ENCODE measurements at regions not wholly inside any gene's neighbourhood (a gene's known extent, or its start where the extent isn't known, plus 50 kb on each side); places are given as distances from the start of the nearest gene placed in this dataset.
A peak's percentile ranks its signal among the peaks of the same experiment; 100 is the strongest.
"Not testable (repeated sequence)": the region's sequence is repeated elsewhere in the genome, so short reads cannot be mapped to it uniquely, and the experiment has no call there.

GRCh38 chr12:7591531-7591930, 74.2 kb downstream of the APOBEC1 start:
- H3K4me3 ChIP-seq (ENCODE audit: low read length in 2 of 2): no peak overlapping the region
- WGBS: 96% methylated on average over 4 of the region's 4 CpGs
- no peaks in the 10 kb centered on the region for H3K36me3 ChIP-seq (ENCODE audit: control insufficient read depth in 2 of 2, insufficient read depth in 2 of 2, low read length in 1 of 2)
- no peak overlapping the region for H3K27ac ChIP-seq (ENCODE audit: low read depth in 1 of 2, low read length in 1 of 2)
- no peak for DNase-seq (ENCODE audit: low read depth in 6 of 9, low spot score in 9 of 9)
- no peaks in the 10 kb centered on the region for H3K27me3 ChIP-seq (ENCODE audit: control insufficient read depth in 2 of 2, insufficient read depth in 1 of 2, low read length in 1 of 2)
- H3K9me3 ChIP-seq (ENCODE audit: control insufficient read depth in 2 of 2, insufficient read depth in 1 of 2, low read length in 1 of 2): no peaks in the 10 kb centered on the region
- H3K4me1 ChIP-seq (ENCODE audit: control insufficient read depth in 2 of 2, insufficient read depth in 2 of 2, low read length in 2 of 2): no peaks in the 10 kb centered on the region

GRCh38 chr12:7590085-7590484, 75.6 kb downstream of the APOBEC1 start:
- not testable (repeated sequence) for DNase-seq (ENCODE audit: low read depth in 6 of 9, low spot score in 9 of 9); H3K4me3 ChIP-seq (ENCODE audit: low read length in 2 of 2); H3K27ac ChIP-seq (ENCODE audit: low read depth in 1 of 2, low read length in 1 of 2); H3K27me3 ChIP-seq (ENCODE audit: control insufficient read depth in 2 of 2, insufficient read depth in 1 of 2, low read length in 1 of 2); H3K36me3 ChIP-seq (ENCODE audit: control insufficient read depth in 2 of 2, insufficient read depth in 2 of 2, low read length in 1 of 2); H3K4me1 ChIP-seq (ENCODE audit: control insufficient read depth in 2 of 2, insufficient read depth in 2 of 2, low read length in 2 of 2); H3K9me3 ChIP-seq (ENCODE audit: control insufficient read depth in 2 of 2, insufficient read depth in 1 of 2, low read length in 1 of 2)
- WGBS: 99% methylated on average over 27 of the region's 27 CpGs

- not testable (repeated sequence) for H3K36me3 ChIP-seq (ENCODE audit: control insufficient read depth in 2 of 2, insufficient read depth in 2 of 2, low read length in 1 of 2); H3K9me3 ChIP-seq (ENCODE audit: control insufficient read depth in 2 of 2, insufficient read depth in 1 of 2, low read length in 1 of 2); H3K4me1 ChIP-seq (ENCODE audit: control insufficient read depth in 2 of 2, insufficient read depth in 2 of 2, low read length in 2 of 2); H3K27ac ChIP-seq (ENCODE audit: low read depth in 1 of 2, low read length in 1 of 2); H3K27me3 ChIP-seq (ENCODE audit: control insufficient read depth in 2 of 2, insufficient read depth in 1 of 2, low read length in 1 of 2); H3K4me3 ChIP-seq (ENCODE audit: low read length in 2 of 2)
- WGBS: 34% methylated on average over 4 of the region's 4 CpGs
- peak; percentile 23 to 74 (median 37) for DNase-seq (ENCODE audit: low read depth in 6 of 9, low spot score in 9 of 9)
Observed at GRCh38 chr12:7588742-7589329, 76.9 kb downstream of the APOBEC1 start.

GRCh38 chr12:7584137-7584536, 80.6 kb upstream of the CD163 start:
- H3K4me3 ChIP-seq (ENCODE audit: low read length in 2 of 2); H3K4me1 ChIP-seq (ENCODE audit: control insufficient read depth in 2 of 2, insufficient read depth in 2 of 2, low read length in 2 of 2); H3K9me3 ChIP-seq (ENCODE audit: control insufficient read depth in 2 of 2, insufficient read depth in 1 of 2, low read length in 1 of 2); H3K27ac ChIP-seq (ENCODE audit: low read depth in 1 of 2, low read length in 1 of 2); H3K27me3 ChIP-seq (ENCODE audit: control insufficient read depth in 2 of 2, insufficient read depth in 1 of 2, low read length in 1 of 2); DNase-seq (ENCODE audit: low read depth in 6 of 9, low spot score in 9 of 9); H3K36me3 ChIP-seq (ENCODE audit: control insufficient read depth in 2 of 2, insufficient read depth in 2 of 2, low read length in 1 of 2): not testable (repeated sequence)
- WGBS: 100% methylated on average over 1 of the region's 1 CpG

GRCh38 chr12:7583471-7583870, 79.9 kb upstream of the CD163 start:
- no peak overlapping the region for H3K4me3 ChIP-seq (ENCODE audit: low read length in 2 of 2)
- no peak for DNase-seq (ENCODE audit: low read depth in 6 of 9, low spot score in 9 of 9)
- H3K27me3 ChIP-seq (ENCODE audit: control insufficient read depth in 2 of 2, insufficient read depth in 1 of 2, low read length in 1 of 2): no peaks in the 10 kb centered on the region
- H3K4me1 ChIP-seq (ENCODE audit: control insufficient read depth in 2 of 2, insufficient read depth in 2 of 2, low read length in 2 of 2): no peaks in the 10 kb centered on the region
- 89% methylated on average over 6 of the region's 6 CpGs for WGBS
- H3K9me3 ChIP-seq (ENCODE audit: control insufficient read depth in 2 of 2, insufficient read depth in 1 of 2, low read length in 1 of 2): no peaks in the 10 kb centered on the region
- no peaks in the 10 kb centered on the region for H3K36me3 ChIP-seq (ENCODE audit: control insufficient read depth in 2 of 2, insufficient read depth in 2 of 2, low read length in 1 of 2)
- H3K27ac ChIP-seq (ENCODE audit: low read depth in 1 of 2, low read length in 1 of 2): no peak overlapping the region

GRCh38 chr12:7582796-7583195, 79.2 kb upstream of the CD163 start:
- no peak overlapping the region for H3K27ac ChIP-seq (ENCODE audit: low read depth in 1 of 2, low read length in 1 of 2)
- H3K27me3 ChIP-seq (ENCODE audit: control insufficient read depth in 2 of 2, insufficient read depth in 1 of 2, low read length in 1 of 2): no peaks in the 10 kb centered on the region
- no peaks in the 10 kb centered on the region for H3K36me3 ChIP-seq (ENCODE audit: control insufficient read depth in 2 of 2, insufficient read depth in 2 of 2, low read length in 1 of 2)
- H3K4me1 ChIP-seq (ENCODE audit: control insufficient read depth in 2 of 2, insufficient read depth in 2 of 2, low read length in 2 of 2): no peaks in the 10 kb centered on the region
- H3K4me3 ChIP-seq (ENCODE audit: low read length in 2 of 2): no peak overlapping the region
- H3K9me3 ChIP-seq (ENCODE audit: control insufficient read depth in 2 of 2, insufficient read depth in 1 of 2, low read length in 1 of 2): no peaks in the 10 kb centered on the region
- no peak for DNase-seq (ENCODE audit: low read depth in 6 of 9, low spot score in 9 of 9)
- WGBS: 95% methylated on average over 2 of the region's 2 CpGs

GRCh38 chr12:7581625-7582024, 78.0 kb upstream of the CD163 start:
- no peaks in the 10 kb centered on the region for H3K4me1 ChIP-seq (ENCODE audit: control insufficient read depth in 2 of 2, insufficient read depth in 2 of 2, low read length in 2 of 2)
- no peaks in the 10 kb centered on the region for H3K36me3 ChIP-seq (ENCODE audit: control insufficient read depth in 2 of 2, insufficient read depth in 2 of 2, low read length in 1 of 2)
- no peak for DNase-seq (ENCODE audit: low read depth in 6 of 9, low spot score in 9 of 9)
- H3K9me3 ChIP-seq (ENCODE audit: control insufficient read depth in 2 of 2, insufficient read depth in 1 of 2, low read length in 1 of 2): no peaks in the 10 kb centered on the region
- H3K27me3 ChIP-seq (ENCODE audit: control insufficient read depth in 2 of 2, insufficient read depth in 1 of 2, low read length in 1 of 2): no peaks in the 10 kb centered on the region
- H3K27ac ChIP-seq (ENCODE audit: low read depth in 1 of 2, low read length in 1 of 2): no peak overlapping the region
- no peak overlapping the region for H3K4me3 ChIP-seq (ENCODE audit: low read length in 2 of 2)

- no peaks in the 10 kb centered on the region for H3K36me3 ChIP-seq (ENCODE audit: control insufficient read depth in 2 of 2, insufficient read depth in 2 of 2, low read length in 1 of 2)
- H3K4me3 ChIP-seq (ENCODE audit: low read length in 2 of 2): no peak overlapping the region
- WGBS: 47% methylated on average over 2 of the region's 2 CpGs
- no peaks in the 10 kb centered on the region for H3K9me3 ChIP-seq (ENCODE audit: control insufficient read depth in 2 of 2, insufficient read depth in 1 of 2, low read length in 1 of 2)
- no peaks in the 10 kb centered on the region for H3K4me1 ChIP-seq (ENCODE audit: control insufficient read depth in 2 of 2, insufficient read depth in 2 of 2, low read length in 2 of 2)
- no peak for DNase-seq (ENCODE audit: low read depth in 6 of 9, low spot score in 9 of 9)
- no peaks in the 10 kb centered on the region for H3K27me3 ChIP-seq (ENCODE audit: control insufficient read depth in 2 of 2, insufficient read depth in 1 of 2, low read length in 1 of 2)
- no peak overlapping the region for H3K27ac ChIP-seq (ENCODE audit: low read depth in 1 of 2, low read length in 1 of 2)
Observed at GRCh38 chr12:7581046-7581445, 77.5 kb upstream of the CD163 start.

- no peak overlapping the region for H3K27ac ChIP-seq (ENCODE audit: low read depth in 1 of 2, low read length in 1 of 2)
- no peaks in the 10 kb centered on the region for H3K9me3 ChIP-seq (ENCODE audit: control insufficient read depth in 2 of 2, insufficient read depth in 1 of 2, low read length in 1 of 2)
Observed at GRCh38 chr12:7571257-7571656, 67.7 kb upstream of the CD163 start.

GRCh38 chr12:7557227-7557626, 53.6 kb upstream of the CD163 start:
- no peaks in the 10 kb centered on the region for H3K27me3 ChIP-seq (ENCODE audit: control insufficient read depth in 2 of 2, insufficient read depth in 1 of 2, low read length in 1 of 2)
- H3K4me3 ChIP-seq (ENCODE audit: low read length in 2 of 2): no peak overlapping the region
- no peak overlapping the region for H3K27ac ChIP-seq (ENCODE audit: low read depth in 1 of 2, low read length in 1 of 2)
- H3K4me1 ChIP-seq (ENCODE audit: control insufficient read depth in 2 of 2, insufficient read depth in 2 of 2, low read length in 2 of 2): no peaks in the 10 kb centered on the region
- 41% methylated on average over 3 of the region's 3 CpGs for WGBS
- no peaks in the 10 kb centered on the region for H3K36me3 ChIP-seq (ENCODE audit: control insufficient read depth in 2 of 2, insufficient read depth in 2 of 2, low read length in 1 of 2)
- no peak for DNase-seq (ENCODE audit: low read depth in 6 of 9, low spot score in 9 of 9)
- no peaks in the 10 kb centered on the region for H3K9me3 ChIP-seq (ENCODE audit: control insufficient read depth in 2 of 2, insufficient read depth in 1 of 2, low read length in 1 of 2)

More at GRCh38 chr12:7571257-7571656, 67.7 kb upstream of the CD163 start:
- no peaks in the 10 kb centered on the region for H3K27me3 ChIP-seq (ENCODE audit: control insufficient read depth in 2 of 2, insufficient read depth in 1 of 2, low read length in 1 of 2)
- H3K4me1 ChIP-seq (ENCODE audit: control insufficient read depth in 2 of 2, insufficient read depth in 2 of 2, low read length in 2 of 2): no peaks in the 10 kb centered on the region
- H3K36me3 ChIP-seq (ENCODE audit: control insufficient read depth in 2 of 2, insufficient read depth in 2 of 2, low read length in 1 of 2): no peaks in the 10 kb centered on the region
- WGBS: 93% methylated on average over 1 of the region's 1 CpG
- no peak for DNase-seq (ENCODE audit: low read depth in 6 of 9, low spot score in 9 of 9)
- H3K4me3 ChIP-seq (ENCODE audit: low read length in 2 of 2): no peak overlapping the region

Data from thymus (tissue), 11 donors.